ENCODE measurements at regions not wholly inside any gene's neighbourhood (a gene's known extent, or its start where the extent isn't known, plus 50 kb on each side); places are given as distances from the start of the nearest gene placed in this dataset.

DNA sequence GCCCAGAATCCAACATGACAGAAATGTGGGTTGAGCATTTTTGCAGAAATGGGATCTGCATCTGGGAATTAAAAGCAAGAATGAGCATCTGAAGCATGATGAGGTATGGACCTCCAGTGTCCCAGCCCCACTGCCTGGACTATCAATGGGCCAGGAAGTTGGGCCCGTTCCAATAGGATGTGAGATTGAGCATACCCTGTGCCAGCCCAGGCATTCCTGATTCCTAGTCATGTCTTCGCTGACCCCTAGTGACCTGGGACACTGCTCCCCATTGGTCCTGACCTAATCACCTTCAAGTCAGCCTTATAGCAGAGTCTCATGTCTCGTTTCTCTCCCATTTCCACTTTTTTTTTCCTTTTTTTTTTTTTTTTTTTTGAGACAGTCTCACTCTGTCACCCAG, 197.4 kb upstream of the IRX2 start:
- Histone ChIP-seq H3K23me2 (ENCODE audit: low read depth, low read length) (no peaks in the 10 kb centered on the region), H2BK15ac (ENCODE audit: low read length) (no peak overlapping the region), H3K4me1 (replicated peaks in 1 of 4; ENCODE audit: control insufficient read depth in 3 of 4, insufficient read depth in 4 of 4, low read length in 3 of 4) (no peaks in the 10 kb centered on the region), H2AK5ac (ENCODE audit: low read depth, low read length) (no peak overlapping the region), H3K4ac (replicated peaks; ENCODE audit: insufficient read length, low read depth, low read length) (no peak overlapping the region), H3K14ac (ENCODE audit: insufficient read length) (no peak overlapping the region), H3K23ac (ENCODE audit: insufficient read length) (no peak overlapping the region), H3K27me3 (replicated peaks in 1 of 4; ENCODE audit: control insufficient read depth in 3 of 4, extremely low read depth in 1 of 4, insufficient read depth in 3 of 4, low read length in 3 of 4) (no peaks in the 10 kb centered on the region; a peak in 1 of 7 replicates), H3K79me2 (ENCODE audit: control insufficient read depth in 1 of 2, insufficient read depth in 2 of 2, low read length in 2 of 2) (no peaks in the 10 kb centered on the region), H3K79me1 (ENCODE audit: low read depth, low read length) (no peaks in the 10 kb centered on the region), H2BK5ac (ENCODE audit: low read depth, low read length) (no peak overlapping the region), H3K4me3 (ENCODE audit: extremely low read depth in 1 of 4, insufficient read depth in 2 of 4, low read depth in 3 of 4, low read length in 4 of 4) (no peak overlapping the region), H3K18ac (ENCODE audit: extremely low read depth, low read length) (no peak overlapping the region), H3K4me2 (ENCODE audit: insufficient read depth in 1 of 2, low read depth in 2 of 2, low read length in 2 of 2) (no peak overlapping the region), H3K9ac (replicated peaks in 1 of 4; ENCODE audit: extremely low read depth in 1 of 4, low read depth in 3 of 4, low read length in 3 of 4) (no peak overlapping the region), H3K56ac (replicated peaks; ENCODE audit: insufficient read length, low read depth, low read length) (no peak overlapping the region), H3K27ac (ENCODE audit: low read depth, low read length) (no peak overlapping the region), H4K91ac (replicated peaks; ENCODE audit: insufficient read length, low read length) (no peak overlapping the region), H2BK20ac (ENCODE audit: low read length) (no peak overlapping the region), H4K8ac (ENCODE audit: extremely low read depth, insufficient read depth, low read length) (no peak overlapping the region), H4K20me1 (replicated peaks in 1 of 2; ENCODE audit: control insufficient read depth in 1 of 2, insufficient read depth in 2 of 2, low read length in 2 of 2) (no peaks in the 10 kb centered on the region), H4K5ac (ENCODE audit: insufficient read length, low read depth, low read length) (no peak overlapping the region), H2BK12ac (ENCODE audit: low read depth, low read length) (no peak overlapping the region), H3K36me3 (ENCODE audit: control insufficient read depth in 2 of 4, insufficient read depth in 4 of 4, low read length in 3 of 4) (no peaks in the 10 kb centered on the region), H2AFZ (ENCODE audit: low read length) (no peak overlapping the region), H2BK120ac (replicated peaks; ENCODE audit: low read depth, low read length) (no peak overlapping the region), H3K9me3 (ENCODE audit: insufficient read depth in 2 of 2, low read depth in 1 of 2, low read length in 1 of 2) (peaks cover 0 to 2% of the 10 kb centered on the region in 2 experiments; a peak in 1 of 4 replicates)
- 75% methylated on average over 3 of the region's 3 CpGs; no CpG with 5 or more reads in 1 of the 2 experiments for WGBS, 2 experiments (ENCODE audit: extremely low coverage in 1 of 2, insufficient coverage in 1 of 2, insufficient read length in 1 of 2, insufficient replicate concordance in 2 of 2, low coverage in 1 of 2, low lambda C conversion rate in 2 of 2, missing lambda C conversion rate in 1 of 2)
- FAIRE-seq (no peak), DNase-seq (ENCODE audit: low read depth in 1 of 2, low spot score in 2 of 2) (no peak)
- TF ChIP-seq TEAD4 (IDR thresholded peaks at IDR 0.05; ENCODE audit: low read depth, low read length) (no peak), RAD21 (IDR thresholded peaks at IDR 0.05 in 1 of 2, conservative IDR thresholded peaks at IDR 0.05 in 1 of 2; ENCODE audit: low read depth in 2 of 2, low read length in 2 of 2) (peak; percentile 8 to 36; a peak in 1 of 4 replicates)
- TF ChIP-seq, protein P1, sequence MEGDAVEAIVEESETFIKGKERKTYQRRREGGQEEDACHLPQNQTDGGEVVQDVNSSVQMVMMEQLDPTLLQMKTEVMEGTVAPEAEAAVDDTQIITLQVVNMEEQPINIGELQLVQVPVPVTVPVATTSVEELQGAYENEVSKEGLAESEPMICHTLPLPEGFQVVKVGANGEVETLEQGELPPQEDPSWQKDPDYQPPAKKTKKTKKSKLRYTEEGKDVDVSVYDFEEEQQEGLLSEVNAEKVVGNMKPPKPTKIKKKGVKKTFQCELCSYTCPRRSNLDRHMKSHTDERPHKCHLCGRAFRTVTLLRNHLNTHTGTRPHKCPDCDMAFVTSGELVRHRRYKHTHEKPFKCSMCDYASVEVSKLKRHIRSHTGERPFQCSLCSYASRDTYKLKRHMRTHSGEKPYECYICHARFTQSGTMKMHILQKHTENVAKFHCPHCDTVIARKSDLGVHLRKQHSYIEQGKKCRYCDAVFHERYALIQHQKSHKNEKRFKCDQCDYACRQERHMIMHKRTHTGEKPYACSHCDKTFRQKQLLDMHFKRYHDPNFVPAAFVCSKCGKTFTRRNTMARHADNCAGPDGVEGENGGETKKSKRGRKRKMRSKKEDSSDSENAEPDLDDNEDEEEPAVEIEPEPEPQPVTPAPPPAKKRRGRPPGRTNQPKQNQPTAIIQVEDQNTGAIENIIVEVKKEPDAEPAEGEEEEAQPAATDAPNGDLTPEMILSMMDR (IDR thresholded peaks at IDR 0.05; ENCODE audit: control extremely low read depth in 1 of 3, insufficient read depth in 1 of 3, low read depth in 1 of 3, low read length in 3 of 3) = peak in 2 of 3 experiments; percentile 5 to 10; a peak in 2 of 4 replicates
- POLR2A ChIA-PET (ENCODE audit: partially characterized antibody) = no interaction called here
- CTCF ChIA-PET (ENCODE audit: partially characterized antibody) = no interaction called here
